GM18951 (cell line): ENCODE measurements at regions not wholly inside any gene's neighbourhood (a gene's known extent, or its start where the extent isn't known, plus 50 kb on each side); places are given as distances from the start of the nearest gene placed in this dataset.

Experiments
- POLR2A ChIP-seq: IDR thresholded peaks from 4 replicates; pipeline ENCODE4 v1.6.1; 2011; ENCODE audit warnings: mild to moderate bottlenecking; ENCODE audit not compliant: insufficient read length, insufficient read depth; ENCODE audit errors: extremely low read depth
- in situ Hi-C: fragments of 300-500 bp; cut with MboI; formaldehyde crosslinking; loops from one replicate; pipeline ENCODE4 v1.12.0; 2022; ENCODE audit warnings: low sequenced_read_pairs, mixed read lengths, inconsistent platforms; ENCODE audit not compliant: unreplicated experiment

- in situ Hi-C loops: no loop called here
- TF ChIP-seq POLR2A: no peak
Measured at GRCh38 chr2:120907822-120908221, 172.2 kb downstream of the GLI2 start.

DNA sequence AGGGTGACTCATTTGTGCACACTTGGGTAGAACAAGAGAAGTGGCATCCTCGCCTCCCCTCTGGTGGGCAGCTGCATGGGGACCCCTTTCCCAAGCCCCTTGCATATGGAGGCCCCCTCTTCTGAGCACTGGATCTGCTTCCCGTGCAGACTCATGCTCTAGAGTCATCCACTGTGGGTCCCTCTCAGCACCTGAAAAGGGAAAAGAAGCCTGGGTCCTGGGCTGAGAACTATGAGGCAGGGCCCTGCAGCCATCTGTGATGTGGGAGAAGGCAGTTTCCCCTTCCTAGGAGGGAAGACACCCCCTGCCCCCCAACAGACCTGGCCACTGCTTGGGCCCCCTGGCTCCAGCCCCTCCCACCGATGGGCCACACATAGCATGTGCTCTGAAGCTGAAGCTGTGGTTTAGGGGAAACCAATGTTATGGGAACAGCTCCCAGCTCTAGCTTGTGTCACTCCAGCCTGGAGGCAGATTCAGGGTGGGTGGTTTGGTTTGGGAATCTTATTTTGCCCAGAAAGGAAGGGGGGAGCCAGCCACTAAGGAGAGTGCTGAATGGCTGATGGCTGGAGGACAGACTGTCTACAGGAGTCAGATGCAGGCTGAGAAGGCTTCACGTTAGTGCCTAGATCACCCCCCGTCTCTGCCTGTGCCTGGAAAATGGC is 172.8 kb downstream of the GLI2 start:
- TF ChIP-seq POLR2A: no peak

GRCh38 chr2:120909102-120909501 is 173.4 kb downstream of the GLI2 start:
- no peak for TF ChIP-seq POLR2A
- in situ Hi-C loops: no loop called here

More for the DNA sequence above, 172.8 kb downstream of the GLI2 start:
- in situ Hi-C loops: no loop called here

DNA sequence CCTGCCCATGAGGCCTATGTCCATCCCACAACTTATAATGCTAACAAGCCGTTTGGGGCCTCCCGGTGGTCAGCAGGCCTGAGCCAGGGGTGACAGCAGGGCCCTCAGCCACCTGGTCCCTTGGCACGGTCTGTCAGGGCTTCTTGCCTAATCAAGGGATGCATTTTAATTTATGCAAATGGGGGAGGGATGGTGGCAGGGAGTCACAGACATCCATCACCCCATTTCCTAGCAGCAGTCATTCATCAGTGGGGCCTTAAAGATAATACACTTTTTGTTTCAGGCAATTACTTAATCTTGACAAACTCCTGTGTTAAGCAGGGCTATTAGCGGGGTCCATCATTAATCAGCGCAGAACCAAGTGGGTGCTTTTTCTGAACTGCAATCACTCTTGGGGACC is 174.5 kb downstream of the GLI2 start:
- no peak for TF ChIP-seq POLR2A
- in situ Hi-C loops: no loop called here

DNA sequence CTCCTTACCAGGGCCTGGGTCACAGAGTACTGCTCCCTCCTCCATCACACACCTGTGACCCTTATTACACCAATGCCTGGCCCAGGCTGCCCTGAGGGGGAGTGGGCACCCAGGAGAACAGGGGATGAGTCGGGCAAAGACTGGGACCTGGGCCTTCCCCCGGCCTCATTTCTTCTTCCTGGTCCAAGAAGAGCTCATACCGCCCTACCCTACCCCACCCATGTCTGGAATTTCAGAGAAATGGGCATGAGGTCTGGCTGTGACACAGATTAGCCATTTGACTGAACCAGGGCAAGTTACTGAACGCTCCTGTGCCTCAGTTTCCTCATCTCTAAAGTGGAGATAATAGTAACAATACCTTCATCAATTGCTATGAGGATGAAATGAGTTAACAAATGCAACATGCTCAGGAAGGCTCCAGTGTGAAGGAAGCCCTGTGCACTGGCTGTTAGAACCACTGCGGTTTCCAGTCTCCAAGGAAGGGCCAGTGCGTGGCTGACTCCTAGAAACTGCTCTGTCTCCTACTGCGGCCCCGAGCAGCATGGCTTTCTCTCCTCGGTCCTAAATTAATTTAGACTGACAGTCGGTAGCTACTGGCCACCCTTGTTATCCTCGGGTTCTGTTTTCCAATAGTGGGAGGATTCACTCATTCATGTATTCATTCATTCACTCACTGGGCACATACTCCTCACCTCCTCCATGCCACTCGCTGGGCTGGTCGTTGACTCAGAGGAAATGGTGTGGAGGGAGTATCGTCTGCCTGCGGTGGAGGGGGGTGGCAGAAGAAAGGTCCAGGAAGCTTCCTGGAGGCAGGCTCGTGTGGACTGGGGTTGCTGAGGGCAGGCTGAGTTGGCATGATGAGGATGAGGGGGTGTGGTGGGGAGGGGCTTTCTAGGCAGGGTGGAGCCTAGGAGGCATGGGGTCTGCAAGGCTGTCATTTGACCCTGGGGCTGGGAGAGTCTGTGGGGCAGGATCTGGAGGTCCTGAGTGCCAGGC is 175.6 kb downstream of the GLI2 start:
- in situ Hi-C loops: no loop called here

DNA sequence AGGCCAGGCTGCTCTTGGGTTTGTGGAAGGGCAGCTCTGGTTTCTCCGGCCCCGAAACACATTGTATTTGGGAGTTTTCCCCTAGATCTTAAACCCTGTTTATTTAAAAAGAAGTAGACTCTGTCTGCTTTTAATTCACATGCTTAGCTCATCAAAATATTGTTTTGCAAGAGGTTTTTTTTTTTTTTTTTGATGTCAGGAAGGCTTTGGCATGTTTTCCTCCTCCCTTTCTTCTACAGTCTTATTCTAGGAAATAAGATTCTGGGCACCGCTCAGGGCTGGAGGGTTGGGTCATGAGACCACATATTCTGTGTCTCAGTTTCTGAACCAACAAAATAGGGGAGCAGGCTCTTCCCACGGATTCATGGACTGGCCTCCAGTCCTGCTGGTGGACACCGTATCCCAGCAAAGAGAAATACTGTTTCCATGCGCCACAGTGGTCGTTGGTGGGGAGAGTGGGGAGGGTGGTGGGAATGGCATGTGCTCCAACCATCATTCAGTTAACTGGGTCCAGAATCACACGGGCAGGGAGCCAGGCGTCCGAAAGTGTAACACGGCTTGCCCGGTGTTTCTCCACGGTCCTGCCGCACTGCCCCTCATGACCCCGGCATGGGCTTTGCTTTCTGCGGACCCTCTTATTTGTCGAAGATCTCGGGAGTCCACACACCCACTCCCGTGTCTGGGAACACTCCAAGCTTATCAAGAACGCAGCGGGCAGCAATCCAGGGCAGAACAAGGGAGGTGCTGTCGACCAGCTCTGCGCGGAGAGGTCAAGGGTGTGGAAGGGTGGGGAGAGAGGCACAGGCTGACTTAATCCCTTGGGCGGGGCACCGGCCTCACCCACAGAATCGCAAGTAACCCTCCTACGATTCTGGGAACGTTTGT is 176.7 kb downstream of the GLI2 start:
- in situ Hi-C loops: no loop called here
- no peak for TF ChIP-seq POLR2A

More for the DNA sequence above, 175.6 kb downstream of the GLI2 start:
- TF ChIP-seq POLR2A: no peak

- in situ Hi-C loops: no loop called here
Measured at GRCh38 chr2:120913972-120914838, 178.5 kb downstream of the GLI2 start.

GRCh38 chr2:120914839-120915521 is 179.3 kb downstream of the GLI2 start:
- in situ Hi-C loops: no loop called here
- TF ChIP-seq POLR2A: no peak

More at GRCh38 chr2:120913972-120914838, 178.5 kb downstream of the GLI2 start:
- no peak for TF ChIP-seq POLR2A

- TF ChIP-seq POLR2A: no peak
- in situ Hi-C loops: no loop called here
Measured at GRCh38 chr2:120915670-120916069, 180.0 kb downstream of the GLI2 start.

DNA sequence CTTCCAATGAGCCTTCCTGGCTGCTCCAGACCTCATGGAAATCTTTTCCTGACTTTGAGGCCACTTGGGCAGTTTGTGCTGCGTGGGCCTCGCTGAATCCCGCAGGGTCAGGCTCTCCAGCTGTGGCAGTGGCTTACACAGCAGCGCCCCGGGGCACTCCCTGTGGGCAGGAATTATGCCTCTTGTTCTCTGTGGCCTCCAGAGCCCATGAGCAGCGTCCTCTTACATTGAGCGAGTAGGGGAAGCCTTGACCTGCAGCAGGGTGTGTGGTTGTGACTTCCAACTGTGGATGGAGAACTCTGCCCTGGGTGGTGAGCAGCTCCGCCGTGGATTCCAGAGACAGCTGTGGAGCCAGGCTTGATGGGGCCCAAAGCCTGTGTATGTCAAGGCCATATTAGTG is 180.8 kb downstream of the GLI2 start:
- in situ Hi-C loops: no loop called here
- TF ChIP-seq POLR2A: no peak

GRCh38 chr2:120917886-120918285 is 182.2 kb downstream of the GLI2 start:
- no peak for TF ChIP-seq POLR2A
- in situ Hi-C loops: no loop called here
